ENCODE measurements at regions not wholly inside any gene's neighbourhood (a gene's known extent, or its start where the extent isn't known, plus 50 kb on each side); places are given as distances from the start of the nearest gene placed in this dataset.
"Not testable (repeated sequence)": the region's sequence is repeated elsewhere in the genome, so short reads cannot be mapped to it uniquely, and the experiment has no call there.

DNA sequence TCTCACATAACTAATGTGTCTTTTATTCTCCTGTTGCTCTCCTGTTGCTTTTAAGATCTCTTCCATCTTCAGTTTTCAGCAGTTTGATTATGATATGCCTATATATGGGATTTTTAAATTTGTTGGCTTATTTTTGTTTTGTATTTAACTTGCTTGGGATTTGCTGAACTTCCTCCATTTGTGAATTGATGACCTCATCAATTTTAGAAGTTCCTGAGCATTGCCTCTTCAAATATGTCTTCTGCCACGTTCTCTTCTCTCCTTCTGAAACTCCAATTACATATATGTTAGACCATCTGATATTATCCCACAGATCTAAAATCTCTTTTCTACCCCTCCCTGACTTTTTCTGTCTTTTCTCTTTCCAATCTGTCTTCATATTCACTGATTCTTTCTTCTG is 86.6 kb downstream of the SYT15 start:
- TF ChIP-seq BRD4 (IDR thresholded peaks at IDR 0.05); HIVEP1 (CRISPR knock-in tag; IDR thresholded peaks at IDR 0.05); SAP30 (IDR thresholded peaks at IDR 0.05; ENCODE audit: borderline replicate concordance, insufficient read depth, low read depth, low read length, poor library complexity, severe bottlenecking); TAF1 (IDR thresholded peaks at IDR 0.05; ENCODE audit: control insufficient read depth, extremely low read depth, insufficient read depth, low read length, severe bottlenecking); GATA2 (CRISPR knock-in tag; IDR thresholded peaks at IDR 0.05); ZNF766 (CRISPR knock-in tag; conservative IDR thresholded peaks at IDR 0.05): not testable (repeated sequence)
- TF ChIP-seq, protein P1, sequence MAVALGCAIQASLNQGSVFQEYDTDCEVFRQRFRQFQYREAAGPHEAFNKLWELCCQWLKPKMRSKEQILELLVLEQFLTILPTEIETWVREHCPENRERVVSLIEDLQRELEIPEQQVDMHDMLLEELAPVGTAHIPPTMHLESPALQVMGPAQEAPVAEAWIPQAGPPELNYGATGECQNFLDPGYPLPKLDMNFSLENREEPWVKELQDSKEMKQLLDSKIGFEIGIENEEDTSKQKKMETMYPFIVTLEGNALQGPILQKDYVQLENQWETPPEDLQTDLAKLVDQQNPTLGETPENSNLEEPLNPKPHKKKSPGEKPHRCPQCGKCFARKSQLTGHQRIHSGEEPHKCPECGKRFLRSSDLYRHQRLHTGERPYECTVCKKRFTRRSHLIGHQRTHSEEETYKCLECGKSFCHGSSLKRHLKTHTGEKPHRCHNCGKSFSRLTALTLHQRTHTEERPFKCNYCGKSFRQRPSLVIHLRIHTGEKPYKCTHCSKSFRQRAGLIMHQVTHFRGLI (CRISPR knock-in tag; IDR thresholded peaks at IDR 0.05): not testable (repeated sequence)
